Stimulated activated CD8-positive, alpha-beta memory T cell treated with anti-CD3 and anti-CD28 coated beads, Interleukin-4, amount 100 ng/mL, for 1 hour (primary cell): ENCODE measurements at regions not wholly inside any gene's neighbourhood (a gene's known extent, or its start where the extent isn't known, plus 50 kb on each side); places are given as distances from the start of the nearest gene placed in this dataset.
A peak's percentile ranks its signal among the peaks of the same experiment; 100 is the strongest.
"Not testable (repeated sequence)": the region's sequence is repeated elsewhere in the genome, so short reads cannot be mapped to it uniquely, and the experiment has no call there.

ENCODE experiments used
- DNase-seq, 2 donors: peaks; one replicate each; pipeline ENCODE4 v3.0.0-alpha.2; 2020; ENCODE audit warnings: low read depth in 2 of 2, low spot score in 1 of 2

DNA sequence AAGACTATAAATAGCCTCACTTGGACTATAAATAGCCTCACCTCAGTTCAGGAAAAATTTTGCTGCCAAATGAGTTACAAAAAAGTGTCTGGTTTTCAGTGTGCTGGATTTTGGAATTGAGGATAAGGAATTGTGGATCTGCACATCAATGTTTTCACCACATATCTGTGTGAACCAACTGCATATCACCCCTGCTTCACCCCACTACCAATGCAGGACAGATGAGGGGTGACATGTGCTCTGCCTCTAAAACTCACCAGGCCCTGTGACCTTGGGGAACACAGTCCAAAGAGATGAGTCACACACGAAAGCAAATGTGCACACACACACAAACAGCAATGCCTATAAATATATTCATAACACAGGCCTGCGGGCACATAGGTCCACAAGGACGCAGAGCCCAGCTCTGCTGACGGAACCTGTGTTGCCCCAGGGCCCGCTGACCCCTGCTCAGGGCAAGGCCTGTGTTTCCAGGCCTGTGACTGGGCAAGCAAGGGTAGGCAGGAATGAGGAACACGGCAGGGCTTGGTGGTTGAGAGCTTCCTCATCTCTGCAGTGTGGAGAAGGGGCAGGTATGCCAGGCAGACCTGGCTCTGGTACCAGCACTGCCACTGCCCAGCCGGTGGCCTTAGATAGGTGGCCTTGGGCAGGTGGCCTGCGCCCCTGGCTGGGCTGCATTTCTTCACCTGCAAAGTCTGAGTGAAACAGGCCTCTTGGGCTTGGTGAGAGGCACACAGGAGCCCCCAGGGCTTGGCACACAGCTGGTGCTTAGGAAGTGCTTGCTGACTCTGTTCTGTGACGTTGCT, 82.4 kb downstream of the ARL6IP4 start:
- DNase-seq, result no peak

DNA sequence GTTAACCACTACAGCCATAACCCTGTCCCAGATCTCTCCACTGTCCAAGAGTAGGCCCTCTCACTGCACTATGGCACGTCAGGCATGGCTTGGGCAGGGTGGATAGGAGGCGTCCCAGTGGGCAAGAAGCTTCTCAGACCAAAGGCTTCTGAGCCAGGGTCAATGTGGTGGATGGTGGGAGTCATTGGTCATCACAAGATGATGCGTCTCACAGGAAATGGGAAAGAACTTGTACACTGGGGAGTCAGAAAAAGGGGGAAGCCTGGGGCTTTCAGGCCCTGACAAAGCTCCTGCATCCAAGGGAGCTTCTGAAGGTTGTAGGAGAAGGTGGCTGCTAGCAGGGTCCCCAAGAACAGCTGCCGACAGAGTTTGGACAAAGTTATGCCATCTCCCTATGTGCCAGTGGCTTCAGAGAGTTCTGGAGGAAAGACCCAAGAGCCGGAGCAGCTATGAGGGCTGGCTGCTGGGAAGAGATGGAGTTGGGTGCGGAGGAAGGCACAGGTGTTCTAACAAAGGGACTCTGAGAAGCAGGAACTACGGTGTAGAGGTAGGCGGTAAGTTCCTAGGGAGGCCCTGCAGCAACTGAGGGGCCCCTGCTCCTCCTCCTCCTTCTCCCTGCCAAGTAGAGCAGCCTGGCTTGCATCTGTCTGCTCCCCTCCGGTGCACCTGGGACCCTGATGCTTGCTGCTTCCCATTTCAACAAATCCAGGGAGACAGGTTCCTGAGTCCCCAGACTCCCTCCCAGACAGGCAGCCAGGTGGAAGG, 81.1 kb downstream of the ARL6IP4 start:
- no peak for DNase-seq

DNA sequence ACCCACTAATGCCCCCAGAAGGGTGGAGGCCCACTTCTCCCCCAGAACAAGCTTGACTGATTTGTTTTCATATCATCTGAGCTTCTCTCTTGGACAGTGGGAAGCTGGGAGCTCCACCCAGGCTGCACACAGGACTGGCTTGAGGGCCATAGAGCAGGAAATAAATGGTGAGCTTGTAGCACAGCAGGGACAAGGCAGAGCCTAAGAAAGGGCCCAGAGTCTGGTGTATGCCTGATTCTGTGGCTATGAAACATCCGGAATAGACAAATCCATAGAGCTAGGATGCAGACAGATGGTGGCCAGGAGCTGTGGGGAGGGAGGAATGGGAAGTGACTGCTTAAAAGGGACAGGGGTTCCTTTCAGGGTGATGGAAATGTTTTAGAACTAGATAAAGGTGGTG, 79.0 kb downstream of the ARL6IP4 start:
- no peak for DNase-seq

DNA sequence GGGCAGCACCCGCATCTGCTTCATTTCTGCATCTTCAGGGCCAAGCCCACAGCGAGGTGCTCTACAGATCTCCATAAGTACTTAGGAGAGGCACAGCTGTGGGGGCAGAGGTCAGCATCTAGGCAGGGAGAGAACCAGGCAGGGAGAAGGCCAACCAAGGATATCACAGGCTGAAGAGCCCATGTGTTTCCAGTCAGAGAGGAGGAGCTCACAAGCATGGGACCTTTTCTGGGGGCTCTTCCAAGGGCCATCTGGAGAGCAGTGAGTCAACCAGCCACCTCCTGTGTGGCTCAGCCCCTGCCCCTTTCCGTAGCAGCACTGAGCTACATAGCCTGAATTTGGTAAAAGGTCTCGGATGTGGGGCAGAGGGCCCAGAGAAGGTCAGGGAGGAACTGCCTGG, 78.5 kb downstream of the ARL6IP4 start:
- DNase-seq, result no peak

DNA sequence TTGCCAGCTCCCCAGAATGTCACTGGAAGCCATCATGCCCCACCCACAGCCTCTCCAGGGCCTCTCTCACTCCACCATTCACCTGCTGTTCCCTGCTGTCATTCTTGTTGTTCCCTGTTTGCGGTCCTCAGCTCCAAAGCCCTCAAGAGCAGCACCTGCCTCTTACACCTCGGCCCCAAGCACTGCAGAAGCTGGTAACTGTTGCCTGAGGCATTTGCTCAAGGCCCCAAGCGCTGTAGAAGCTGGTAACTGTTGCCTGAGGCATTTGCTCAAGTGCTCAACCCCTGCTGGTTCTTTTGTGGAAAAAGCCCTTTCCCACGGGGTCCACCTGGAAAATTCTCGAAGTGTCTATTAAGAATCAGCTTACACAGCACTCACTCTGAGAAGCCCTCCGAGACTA, 78.0 kb downstream of the ARL6IP4 start:
- no peak for DNase-seq

DNA sequence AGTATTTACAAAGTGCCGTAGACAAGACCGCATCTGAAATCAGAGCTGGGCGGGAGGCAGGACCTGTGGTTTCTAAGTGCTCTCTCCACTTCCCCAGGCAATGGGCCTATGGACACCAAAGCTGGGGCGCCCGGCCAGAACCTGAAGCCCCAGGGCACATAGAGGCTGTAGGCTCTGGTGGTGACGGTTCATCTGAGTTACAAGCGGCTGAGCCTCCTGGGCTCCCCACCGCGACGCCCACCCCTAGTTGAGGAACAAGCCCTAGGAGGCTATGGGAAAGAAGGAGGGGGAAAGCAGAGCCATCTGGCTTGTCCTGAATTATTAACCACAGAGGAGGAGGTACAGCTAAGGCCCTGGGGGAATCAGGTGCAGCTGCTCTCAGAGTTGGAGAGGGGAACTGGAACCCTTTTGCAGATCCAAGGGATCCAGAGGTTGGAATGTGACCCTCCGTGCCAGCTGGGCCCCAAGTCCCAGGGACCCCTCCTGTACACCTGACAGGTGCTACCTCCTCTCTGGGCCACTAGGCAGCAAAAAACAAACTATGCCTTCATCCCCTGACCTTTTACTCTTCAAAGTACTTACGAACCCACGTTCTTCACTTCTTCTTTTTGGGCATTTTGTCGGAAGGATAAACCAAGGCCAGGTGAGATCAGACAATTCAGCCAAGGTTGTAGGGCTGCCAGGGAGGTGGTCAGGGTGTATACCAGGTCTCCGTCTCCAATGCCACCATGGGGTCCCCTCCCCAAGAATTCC, 77.2 kb downstream of the ARL6IP4 start:
- no peak for DNase-seq

DNA sequence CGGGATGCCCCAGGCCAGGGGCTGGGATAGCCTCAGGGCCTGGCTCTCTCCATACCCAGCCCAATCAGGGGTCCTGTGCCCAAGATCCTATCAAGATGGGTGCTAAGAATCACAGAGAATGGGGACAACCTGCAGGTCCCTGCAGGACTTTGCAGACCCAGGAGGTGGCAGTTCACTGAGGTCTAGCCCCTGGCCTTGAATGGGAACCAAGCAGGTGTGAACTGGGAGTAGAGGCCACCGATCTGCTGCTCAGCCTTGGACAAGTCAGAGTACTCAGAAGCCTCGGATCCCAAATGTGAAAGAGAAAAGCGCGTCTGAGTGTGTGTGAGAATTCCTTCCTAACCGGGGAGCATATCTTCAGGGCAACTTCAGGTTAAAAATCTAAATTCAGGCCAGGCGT, 76.2 kb downstream of the ARL6IP4 start:
- DNase-seq, result no peak

DNA sequence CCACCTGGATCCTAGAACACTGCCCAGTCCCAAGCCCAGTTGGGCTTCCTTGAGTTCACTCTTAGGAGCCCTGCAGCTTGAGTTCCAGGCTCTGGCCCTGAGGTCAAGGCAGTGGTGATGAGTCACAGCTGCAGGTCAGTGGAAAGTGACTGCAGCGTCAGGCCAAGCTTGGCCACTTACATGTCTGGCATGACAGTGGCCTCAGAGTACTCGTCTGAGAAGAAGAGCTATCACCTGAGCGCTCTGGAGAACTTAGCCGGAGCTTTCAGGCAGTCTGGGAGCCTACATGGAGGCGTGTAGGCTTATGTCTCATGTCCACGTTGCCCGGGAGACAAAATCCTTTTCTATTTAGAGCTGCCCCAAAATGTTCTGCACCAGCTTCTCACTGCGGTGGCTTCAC, 75.6 kb downstream of the ARL6IP4 start:
- DNase-seq, result no peak

DNA sequence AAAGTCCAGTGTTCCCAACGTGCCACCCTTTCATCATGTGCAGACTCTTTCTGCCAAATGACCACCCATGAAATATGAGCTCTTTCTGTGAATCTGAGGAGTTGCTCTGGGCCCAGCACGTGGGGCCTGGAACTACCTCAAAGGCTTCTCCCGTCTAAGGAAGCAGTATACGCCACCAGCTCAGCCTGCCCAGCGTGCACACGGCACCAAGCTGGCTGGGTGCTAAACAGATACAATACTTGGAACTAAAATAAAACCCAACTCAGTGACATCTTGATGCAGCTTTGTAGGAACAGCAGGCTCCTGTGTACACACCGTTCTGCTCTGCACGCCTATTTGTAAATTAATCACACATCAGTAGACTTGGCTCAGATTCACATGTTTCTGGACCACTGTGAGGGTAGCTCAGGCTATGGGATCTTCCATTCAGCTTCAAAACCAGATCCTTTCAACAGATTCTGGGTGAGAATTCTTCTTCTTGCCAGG, 74.8 kb downstream of the ARL6IP4 start:
- DNase-seq, result no peak

DNA sequence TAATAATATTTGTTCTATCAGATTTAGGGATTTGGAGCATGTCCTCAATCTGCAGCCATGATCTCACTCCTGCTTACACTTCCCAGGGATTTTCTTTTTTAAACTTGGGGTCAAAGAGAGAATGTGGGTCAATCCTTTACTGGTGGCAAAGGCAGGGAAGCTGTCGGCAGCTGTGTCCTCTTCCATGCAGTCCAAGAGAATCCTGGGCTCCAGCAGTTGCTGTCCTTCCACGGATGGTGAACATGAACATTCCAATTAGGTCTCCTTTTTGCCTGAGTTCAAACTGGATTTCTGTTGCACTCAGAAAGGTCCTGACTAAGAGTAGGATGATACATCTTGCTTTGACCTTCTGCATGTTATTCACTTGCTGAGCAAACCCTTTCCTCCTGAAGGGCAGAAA, 73.9 kb downstream of the ARL6IP4 start:
- DNase-seq, result no peak

DNA sequence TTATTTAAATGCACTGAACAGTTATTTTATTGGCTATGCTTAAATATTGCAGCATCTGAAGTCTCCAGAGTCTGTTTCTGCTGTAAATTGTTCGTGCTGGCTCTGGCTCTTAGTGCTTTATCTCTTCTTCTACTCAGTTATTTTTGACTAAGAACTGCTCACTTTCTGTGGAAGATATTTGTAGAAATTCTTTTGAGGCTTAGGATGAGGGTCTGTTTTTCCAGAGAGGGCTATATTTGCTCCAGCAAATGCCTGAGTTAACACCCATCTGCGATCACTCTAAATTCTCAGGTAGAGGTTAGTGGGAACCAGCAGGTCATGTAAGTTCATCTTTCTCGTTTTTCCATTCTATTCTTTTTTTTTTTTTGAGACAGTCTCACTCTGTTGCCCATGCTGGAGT, 71.1 kb downstream of the ARL6IP4 start:
- DNase-seq, result no peak

DNA sequence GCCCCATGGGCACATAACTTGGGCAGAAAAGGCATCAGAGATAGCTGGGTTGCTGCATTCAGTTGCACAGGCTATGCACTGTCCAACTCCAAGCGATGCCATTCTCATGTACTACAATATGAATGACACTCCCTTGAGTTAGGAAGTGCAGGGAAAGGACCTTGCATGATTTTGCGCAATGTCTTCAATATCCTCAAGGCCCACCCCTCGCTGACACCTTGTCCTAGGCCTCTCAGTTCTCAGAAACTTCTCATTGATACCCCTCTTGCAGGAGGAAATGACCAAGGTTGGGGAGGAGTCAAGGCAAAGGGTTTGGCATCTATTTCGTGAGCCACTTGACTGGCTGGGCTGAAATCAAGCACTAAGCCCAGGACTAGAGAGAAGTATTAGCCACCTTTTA, 70.4 kb downstream of the ARL6IP4 start:
- DNase-seq, result no peak

DNA sequence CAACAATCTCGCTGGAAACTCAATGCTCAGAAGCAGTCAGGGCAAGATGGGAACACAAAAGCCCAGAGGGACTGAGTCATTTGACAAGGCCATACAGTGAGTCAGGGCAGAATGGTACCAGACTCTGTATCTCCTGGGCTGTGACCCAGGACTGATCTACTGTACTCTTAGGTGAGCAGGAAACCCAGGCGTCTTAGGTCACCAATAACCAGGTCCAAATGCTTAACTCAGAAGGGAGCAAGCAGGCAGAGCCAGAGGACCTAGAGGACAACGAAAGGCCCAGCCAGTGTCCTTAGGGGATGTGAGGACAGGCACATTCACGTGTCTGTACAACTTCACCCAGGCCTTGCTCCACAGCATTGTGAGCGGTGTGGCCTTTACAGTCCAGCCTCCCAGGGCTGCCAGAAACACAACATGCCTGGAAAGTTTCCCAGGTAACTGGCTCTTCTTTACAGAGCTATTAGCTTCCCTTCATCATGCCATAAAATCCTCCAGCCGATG, 69.9 kb downstream of the ARL6IP4 start:
- DNase-seq, result no peak

DNA sequence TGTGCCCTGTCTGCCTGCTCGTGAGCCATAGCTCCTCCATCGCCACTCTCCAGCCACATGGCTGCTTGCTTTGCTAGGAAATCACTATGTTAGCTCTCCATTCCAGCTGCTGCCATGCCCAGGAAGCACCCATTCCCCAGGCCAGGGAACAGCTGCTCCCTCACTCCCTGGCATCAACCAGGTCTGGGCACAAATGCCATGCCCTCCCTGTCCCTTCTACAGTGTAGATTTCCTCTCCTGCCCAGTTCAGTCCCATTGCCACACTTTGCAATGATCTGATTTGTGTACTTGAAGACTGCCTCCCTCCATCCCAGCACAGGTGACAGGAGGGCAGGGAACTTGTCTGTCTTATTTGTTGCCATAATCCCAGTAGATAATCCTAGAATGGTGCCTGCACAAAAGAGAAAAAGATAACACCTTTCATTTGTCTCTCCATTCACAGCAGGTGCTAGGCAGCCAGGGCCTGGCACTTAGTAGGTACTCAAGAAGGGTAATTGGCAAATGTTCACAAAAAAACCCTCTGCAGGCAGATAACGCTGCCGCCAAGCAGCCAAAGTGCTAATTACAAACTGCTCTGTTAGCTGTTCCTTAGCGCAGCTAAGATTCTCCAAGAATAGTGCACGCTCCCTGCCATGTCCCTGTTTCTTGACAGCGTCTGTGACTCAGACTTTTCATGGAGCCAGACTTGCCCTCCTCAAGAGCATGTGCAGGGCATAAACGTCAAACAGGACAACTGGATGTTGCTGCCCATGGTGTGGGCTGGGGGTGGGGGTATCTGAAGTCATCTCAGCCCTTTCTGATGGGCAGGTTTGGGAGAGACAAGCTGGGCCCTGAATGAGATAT, 69.1 kb downstream of the ARL6IP4 start:
- DNase-seq, result no peak

DNA sequence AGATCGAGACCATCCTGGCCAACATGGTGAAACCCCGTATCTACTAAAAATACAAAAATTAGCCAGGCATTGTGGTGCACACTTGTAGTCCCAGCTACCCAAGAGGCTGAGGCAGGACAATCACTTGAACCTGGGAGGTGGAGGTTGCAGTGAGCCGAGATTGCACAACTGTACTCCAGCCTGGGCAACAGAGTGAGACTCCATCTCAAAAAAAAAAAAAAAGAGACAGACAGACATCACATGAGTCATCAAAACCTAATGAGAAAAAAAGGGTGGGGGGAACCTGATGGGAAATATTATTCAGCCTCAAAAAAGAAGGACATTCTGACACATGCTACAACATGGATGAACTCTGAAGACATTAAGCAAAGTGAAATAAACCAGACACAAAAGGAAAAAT, 67.4 kb downstream of the ARL6IP4 start:
- not testable (repeated sequence) for DNase-seq

DNA sequence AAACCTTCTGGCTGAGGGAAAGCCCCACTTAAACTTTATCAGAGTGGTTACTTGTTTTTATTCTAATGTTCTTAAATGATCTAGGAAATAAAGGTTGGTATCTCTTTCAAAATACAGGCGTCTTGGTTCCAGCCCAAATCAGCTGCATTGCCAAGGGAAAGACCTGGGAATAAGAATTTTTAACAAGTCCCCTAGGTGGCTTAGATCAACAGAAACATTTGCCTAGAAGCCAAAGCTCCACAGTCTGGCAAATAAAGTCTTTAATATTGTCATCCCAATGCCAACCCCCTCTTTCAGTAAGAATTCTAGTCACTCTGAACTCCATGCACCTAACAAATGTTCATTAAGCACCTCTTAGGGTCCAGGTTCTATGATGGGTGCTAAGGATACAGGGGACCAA, 66.8 kb downstream of the ARL6IP4 start:
- no peak for DNase-seq

DNA sequence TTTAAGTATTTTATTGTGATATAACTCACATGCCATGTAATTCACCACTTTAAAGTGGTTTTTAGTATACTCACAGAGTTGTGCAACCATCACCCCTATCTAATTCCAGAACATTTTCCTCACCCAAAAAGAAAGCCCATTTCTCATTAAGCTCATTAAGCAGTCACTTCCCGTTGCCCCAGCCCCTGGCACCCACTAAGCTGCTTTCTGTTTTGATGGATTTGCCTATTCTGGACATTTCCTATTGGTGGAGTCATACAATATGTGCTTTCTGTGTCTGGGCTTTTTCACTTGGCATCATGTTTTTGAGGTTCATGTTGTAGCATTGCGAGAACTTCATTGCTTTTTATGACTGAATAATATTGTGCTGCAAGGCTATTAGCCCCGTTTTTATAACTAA, 66.0 kb downstream of the ARL6IP4 start:
- no peak for DNase-seq

DNA sequence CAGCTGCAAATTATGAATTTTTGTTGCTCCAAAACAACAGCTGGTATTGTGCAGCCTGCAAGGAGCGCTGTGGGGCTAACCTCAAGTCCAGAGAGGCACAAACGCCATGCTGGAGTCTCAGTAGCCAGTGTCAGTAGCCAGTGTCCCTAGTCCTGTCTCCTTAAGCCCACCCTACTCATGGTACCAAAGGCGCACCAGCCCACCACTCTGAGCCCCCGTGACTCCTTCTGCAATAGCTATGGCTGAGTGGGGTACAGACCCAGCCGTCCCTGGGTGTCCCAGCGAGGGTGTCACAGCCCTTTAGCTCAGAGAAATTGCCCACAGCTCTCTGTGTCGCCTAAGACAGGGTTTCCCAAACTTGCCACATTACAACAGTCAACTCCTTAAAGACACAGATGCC, 65.2 kb downstream of the ARL6IP4 start:
- no peak for DNase-seq

DNA sequence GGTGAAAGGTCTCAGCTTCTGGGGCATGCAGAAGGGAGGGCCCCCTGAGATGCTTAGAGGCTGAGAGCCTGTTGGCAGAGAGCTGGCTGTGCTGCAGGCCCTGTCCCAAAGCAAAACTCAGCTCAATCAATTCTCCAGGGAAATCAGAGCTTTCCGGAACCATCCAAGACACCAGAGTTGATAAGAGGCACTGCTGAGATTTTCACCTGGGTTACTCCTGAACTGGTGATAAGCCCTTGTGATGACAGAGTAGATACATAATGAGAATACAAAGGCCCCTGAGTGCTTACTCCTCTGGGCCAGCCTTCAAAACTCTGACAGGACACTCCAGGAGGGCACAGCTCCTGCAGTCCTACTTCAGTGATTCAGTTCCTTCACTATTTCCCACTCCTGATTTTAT, 63.9 kb downstream of the ARL6IP4 start:
- no peak for DNase-seq

DNA sequence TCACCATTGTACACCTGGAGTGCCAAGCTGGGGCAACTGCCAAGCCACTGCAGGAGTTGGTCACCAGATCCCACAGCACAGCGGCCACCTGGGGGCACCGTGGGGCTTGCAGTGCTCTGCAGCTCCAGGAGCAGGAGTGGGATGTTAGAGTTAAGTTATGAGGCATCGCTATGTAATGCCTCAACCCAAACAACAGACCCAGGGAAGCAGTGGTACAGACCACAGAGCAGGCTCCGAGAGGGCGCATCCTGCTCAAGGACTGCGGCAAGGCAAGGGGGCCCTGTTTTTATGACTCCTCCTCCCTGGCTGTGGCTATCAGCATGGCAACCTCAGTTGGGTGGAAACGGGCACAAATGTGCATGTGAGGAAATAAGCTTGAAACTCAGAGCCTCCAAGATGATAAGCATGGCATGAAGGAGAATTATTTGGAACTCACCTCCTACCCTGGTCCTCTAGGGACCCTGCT, 63.1 kb downstream of the ARL6IP4 start:
- peak; percentile 43 to 60 for DNase-seq

DNA sequence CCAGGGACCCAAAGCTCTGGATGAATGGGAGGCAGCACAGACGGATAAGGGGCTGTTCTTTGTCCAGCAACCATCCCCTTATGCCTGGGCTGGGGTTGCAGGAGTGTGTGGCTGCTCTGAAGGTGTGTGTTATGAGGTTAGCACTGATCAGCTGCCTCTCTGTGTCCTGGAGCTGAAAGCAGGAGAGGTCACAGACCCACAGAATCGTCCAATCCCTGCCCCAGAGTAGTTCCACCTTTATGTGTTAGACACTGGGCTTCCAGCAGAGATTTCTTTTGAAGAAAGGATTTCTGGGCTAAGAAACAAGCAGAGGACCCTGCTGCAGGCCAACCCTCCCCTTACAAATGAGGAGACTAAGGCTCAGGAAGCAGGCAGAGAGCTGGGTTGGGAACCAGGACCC, 62.4 kb downstream of the ARL6IP4 start:
- DNase-seq, result no peak
